ENCODE measurements at regions not wholly inside any gene's neighbourhood (a gene's known extent, or its start where the extent isn't known, plus 50 kb on each side); places are given as distances from the start of the nearest gene placed in this dataset.

DNA sequence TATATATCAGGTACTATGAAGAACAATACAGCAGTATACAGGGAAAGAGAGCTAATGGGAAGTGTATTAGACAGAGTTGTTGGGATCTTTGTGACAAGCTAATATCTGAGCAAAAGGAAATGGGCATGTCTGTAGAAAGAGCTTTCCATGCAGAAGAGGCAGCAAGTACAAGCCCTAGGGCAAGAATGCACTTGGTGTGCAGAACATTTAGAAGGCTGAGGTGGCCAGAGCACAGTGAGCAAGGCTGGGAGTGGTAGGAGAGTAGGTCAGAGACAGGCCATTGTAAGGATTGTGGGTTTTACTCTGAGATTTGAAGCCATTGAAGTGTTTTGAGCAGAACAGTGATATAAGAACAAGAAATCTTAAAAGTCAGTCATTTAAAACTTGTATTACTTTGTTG, 353.9 kb upstream of the TGFBR2 start:
- peaks cover 2% of the 10 kb centered on the region for H3K27me3 Mint-ChIP-seq (ENCODE audit: insufficient read depth)
- DNase-seq, result no peak
- H3K9ac ChIP-seq (ENCODE audit: extremely low read depth, low read length, poor library complexity, severe bottlenecking), result no peak overlapping the region
- no peaks in the 10 kb centered on the region for H3K36me3 ChIP-seq (ENCODE audit: control insufficient read depth, insufficient read depth, low read length)
- H3K9me3 ChIP-seq (ENCODE audit: control insufficient read depth, low read length), result peaks cover 23% of the 10 kb centered on the region
- no peak overlapping the region for H3K27ac ChIP-seq (ENCODE audit: low read depth, low read length)
- H3K36me3 Mint-ChIP-seq (ENCODE audit: low read depth), result no peaks in the 10 kb centered on the region
- H3K4me3 ChIP-seq (ENCODE audit: low read length), result no peak overlapping the region
- H3K4me1 ChIP-seq (ENCODE audit: control insufficient read depth, insufficient read depth, low read length), result peaks cover 4% of the 10 kb centered on the region
- TF ChIP-seq, protein P1, sequence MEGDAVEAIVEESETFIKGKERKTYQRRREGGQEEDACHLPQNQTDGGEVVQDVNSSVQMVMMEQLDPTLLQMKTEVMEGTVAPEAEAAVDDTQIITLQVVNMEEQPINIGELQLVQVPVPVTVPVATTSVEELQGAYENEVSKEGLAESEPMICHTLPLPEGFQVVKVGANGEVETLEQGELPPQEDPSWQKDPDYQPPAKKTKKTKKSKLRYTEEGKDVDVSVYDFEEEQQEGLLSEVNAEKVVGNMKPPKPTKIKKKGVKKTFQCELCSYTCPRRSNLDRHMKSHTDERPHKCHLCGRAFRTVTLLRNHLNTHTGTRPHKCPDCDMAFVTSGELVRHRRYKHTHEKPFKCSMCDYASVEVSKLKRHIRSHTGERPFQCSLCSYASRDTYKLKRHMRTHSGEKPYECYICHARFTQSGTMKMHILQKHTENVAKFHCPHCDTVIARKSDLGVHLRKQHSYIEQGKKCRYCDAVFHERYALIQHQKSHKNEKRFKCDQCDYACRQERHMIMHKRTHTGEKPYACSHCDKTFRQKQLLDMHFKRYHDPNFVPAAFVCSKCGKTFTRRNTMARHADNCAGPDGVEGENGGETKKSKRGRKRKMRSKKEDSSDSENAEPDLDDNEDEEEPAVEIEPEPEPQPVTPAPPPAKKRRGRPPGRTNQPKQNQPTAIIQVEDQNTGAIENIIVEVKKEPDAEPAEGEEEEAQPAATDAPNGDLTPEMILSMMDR (conservative IDR thresholded peaks at IDR 0.05), result no peak
- peaks cover 16% of the 10 kb centered on the region for H3K9me3 Mint-ChIP-seq
- H3K4me1 Mint-ChIP-seq, result no peaks in the 10 kb centered on the region
- H3K4me3 Mint-ChIP-seq, result no peak overlapping the region
- H3K27me3 ChIP-seq (ENCODE audit: control insufficient read depth, insufficient read depth, low read length, poor library complexity, severe bottlenecking), result no peaks in the 10 kb centered on the region
- no peak overlapping the region for H3K27ac Mint-ChIP-seq

DNA sequence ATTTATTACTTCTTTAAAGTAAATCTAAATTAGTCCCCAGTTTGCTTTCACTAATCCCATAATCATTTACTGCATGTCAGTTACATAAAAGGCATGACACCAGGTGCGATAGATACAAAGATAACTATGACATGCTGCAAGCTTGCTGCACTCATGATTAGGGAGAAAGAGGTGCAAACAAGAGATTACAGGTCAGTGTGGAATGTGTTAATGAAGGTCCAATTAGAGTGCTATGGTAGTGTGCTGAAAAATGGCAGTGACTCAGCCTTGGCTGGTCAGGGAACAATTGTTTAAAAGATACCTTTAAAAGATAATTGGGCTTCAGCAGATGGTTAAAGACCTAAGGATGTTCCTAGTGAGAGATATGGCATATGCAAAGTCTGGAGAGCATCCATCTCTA, 352.6 kb upstream of the TGFBR2 start:
- TF ChIP-seq, protein P1 (conservative IDR thresholded peaks at IDR 0.05), result no peak
- Mint-ChIP-seq H3K4me3 (no peak overlapping the region), H3K27ac (no peak overlapping the region), H3K4me1 (peaks cover 6% of the 10 kb centered on the region), H3K9me3 (peaks cover 16% of the 10 kb centered on the region), H3K27me3 (ENCODE audit: insufficient read depth) (peaks cover 4% of the 10 kb centered on the region), H3K36me3 (ENCODE audit: low read depth) (no peaks in the 10 kb centered on the region)
- Histone ChIP-seq H3K9ac (ENCODE audit: extremely low read depth, low read length, poor library complexity, severe bottlenecking) (no peak overlapping the region), H3K27ac (ENCODE audit: low read depth, low read length) (no peak overlapping the region), H3K36me3 (ENCODE audit: control insufficient read depth, insufficient read depth, low read length) (no peaks in the 10 kb centered on the region), H3K27me3 (ENCODE audit: control insufficient read depth, insufficient read depth, low read length, poor library complexity, severe bottlenecking) (no peaks in the 10 kb centered on the region), H3K4me1 (ENCODE audit: control insufficient read depth, insufficient read depth, low read length) (peaks cover 4% of the 10 kb centered on the region), H3K9me3 (ENCODE audit: control insufficient read depth, low read length) (peaks cover 23% of the 10 kb centered on the region), H3K4me3 (ENCODE audit: low read length) (no peak overlapping the region)
- no peak for DNase-seq
- 57% methylated on average over 1 of the region's 1 CpG; no CpG with 5 or more reads in 1 of the 2 experiments for WGBS, 2 experiments (ENCODE audit: insufficient coverage in 1 of 2, insufficient read length in 1 of 2)

DNA sequence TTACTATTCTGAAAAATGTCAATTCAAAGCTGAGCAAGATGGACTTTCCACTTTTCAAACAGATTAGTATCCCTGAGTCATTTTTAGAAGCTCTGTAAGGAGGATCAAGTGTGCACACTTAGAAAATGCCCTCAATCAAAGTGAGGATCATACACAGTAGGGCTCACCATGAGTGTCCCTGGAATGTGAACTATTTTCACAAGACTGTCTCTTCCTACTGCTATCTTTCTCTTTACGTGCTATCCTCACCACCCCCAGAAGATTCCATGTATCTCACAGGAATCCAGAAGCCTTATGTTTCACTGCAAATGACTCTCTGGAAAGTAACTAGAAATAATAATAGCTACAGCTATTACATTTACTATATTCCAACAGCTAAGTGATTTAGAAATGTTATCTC, 349.9 kb upstream of the TGFBR2 start:
- peaks cover 15% of the 10 kb centered on the region for H3K4me1 Mint-ChIP-seq
- peaks cover 9% of the 10 kb centered on the region for H3K4me1 ChIP-seq (ENCODE audit: control insufficient read depth, insufficient read depth, low read length)
- no peak overlapping the region for H3K4me3 Mint-ChIP-seq
- H3K9ac ChIP-seq (ENCODE audit: extremely low read depth, low read length, poor library complexity, severe bottlenecking), result no peak overlapping the region
- no peaks in the 10 kb centered on the region for H3K27me3 ChIP-seq (ENCODE audit: control insufficient read depth, insufficient read depth, low read length, poor library complexity, severe bottlenecking)
- H3K36me3 Mint-ChIP-seq (ENCODE audit: low read depth), result no peaks in the 10 kb centered on the region
- peaks cover 28% of the 10 kb centered on the region for H3K9me3 ChIP-seq (ENCODE audit: control insufficient read depth, low read length)
- no peak for DNase-seq
- no peak overlapping the region for H3K27ac ChIP-seq (ENCODE audit: low read depth, low read length)
- peaks cover 16% of the 10 kb centered on the region for H3K9me3 Mint-ChIP-seq
- no peaks in the 10 kb centered on the region for H3K36me3 ChIP-seq (ENCODE audit: control insufficient read depth, insufficient read depth, low read length)
- 94% methylated on average over 1 of the region's 1 CpG; no CpG with 5 or more reads in 1 of the 2 experiments for WGBS, 2 experiments (ENCODE audit: insufficient coverage in 1 of 2, insufficient read length in 1 of 2)
- H3K27ac Mint-ChIP-seq, result no peak overlapping the region
- peaks cover 4% of the 10 kb centered on the region for H3K27me3 Mint-ChIP-seq (ENCODE audit: insufficient read depth)
- TF ChIP-seq, protein P1 (conservative IDR thresholded peaks at IDR 0.05), result no peak
- H3K4me3 ChIP-seq (ENCODE audit: low read length), result peak overlapping the region; percentile 6

All from endodermal cell (in vitro differentiated cells).